ENCODE measurements at regions not wholly inside any gene's neighbourhood (a gene's known extent, or its start where the extent isn't known, plus 50 kb on each side); places are given as distances from the start of the nearest gene placed in this dataset.

DNA sequence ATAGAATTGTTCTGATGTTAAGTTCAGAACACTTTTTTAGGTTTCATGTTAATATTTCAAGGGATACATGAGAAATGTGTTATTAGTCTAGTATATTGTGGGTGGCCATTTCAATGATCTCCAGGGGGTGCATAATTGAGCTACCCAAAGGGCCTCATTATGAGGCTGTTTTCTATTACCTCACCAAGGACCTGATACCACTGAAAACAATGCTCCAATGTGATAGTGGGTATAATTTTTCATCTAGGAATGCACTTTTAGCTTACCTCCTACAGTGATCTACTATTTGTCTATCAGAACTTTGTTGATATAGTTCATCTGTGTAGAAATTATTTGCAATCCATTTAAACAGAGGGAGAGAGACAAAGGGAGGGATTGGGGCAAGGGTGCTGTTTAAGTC is 106.8 kb upstream of the HS3ST5 start:
- Mint-ChIP-seq H3K4me1 (no peaks in the 10 kb centered on the region), H3K36me3 (ENCODE audit: low read depth) (no peaks in the 10 kb centered on the region), H3K27ac (no peak overlapping the region), H3K4me3 (no peak overlapping the region), H3K27me3 (no peaks in the 10 kb centered on the region), H3K9me3 (no peaks in the 10 kb centered on the region)
- intact Hi-C loops (cut with micrococcal nuclease): no loop called here
- ATAC-seq (ENCODE audit: low read depth): no peak
- DNase-seq: no peak
- CTCF ChIA-PET: no interaction called here
- POLR2A ChIA-PET: no interaction called here
- TF ChIP-seq, protein P1, sequence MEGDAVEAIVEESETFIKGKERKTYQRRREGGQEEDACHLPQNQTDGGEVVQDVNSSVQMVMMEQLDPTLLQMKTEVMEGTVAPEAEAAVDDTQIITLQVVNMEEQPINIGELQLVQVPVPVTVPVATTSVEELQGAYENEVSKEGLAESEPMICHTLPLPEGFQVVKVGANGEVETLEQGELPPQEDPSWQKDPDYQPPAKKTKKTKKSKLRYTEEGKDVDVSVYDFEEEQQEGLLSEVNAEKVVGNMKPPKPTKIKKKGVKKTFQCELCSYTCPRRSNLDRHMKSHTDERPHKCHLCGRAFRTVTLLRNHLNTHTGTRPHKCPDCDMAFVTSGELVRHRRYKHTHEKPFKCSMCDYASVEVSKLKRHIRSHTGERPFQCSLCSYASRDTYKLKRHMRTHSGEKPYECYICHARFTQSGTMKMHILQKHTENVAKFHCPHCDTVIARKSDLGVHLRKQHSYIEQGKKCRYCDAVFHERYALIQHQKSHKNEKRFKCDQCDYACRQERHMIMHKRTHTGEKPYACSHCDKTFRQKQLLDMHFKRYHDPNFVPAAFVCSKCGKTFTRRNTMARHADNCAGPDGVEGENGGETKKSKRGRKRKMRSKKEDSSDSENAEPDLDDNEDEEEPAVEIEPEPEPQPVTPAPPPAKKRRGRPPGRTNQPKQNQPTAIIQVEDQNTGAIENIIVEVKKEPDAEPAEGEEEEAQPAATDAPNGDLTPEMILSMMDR (IDR thresholded peaks at IDR 0.05): no peak

GRCh38 chr6:114446342-114446741 is 103.5 kb upstream of the HS3ST5 start:
- no peaks in the 10 kb centered on the region for H3K27me3 Mint-ChIP-seq
- CTCF ChIA-PET: no interaction called here
- DNase-seq (no peak), ATAC-seq (ENCODE audit: low read depth) (no peak)
- H3K4me3 Mint-ChIP-seq: no peak overlapping the region
- H3K4me1 Mint-ChIP-seq: no peaks in the 10 kb centered on the region
- H3K27ac Mint-ChIP-seq: no peak overlapping the region
- no peaks in the 10 kb centered on the region for H3K36me3 Mint-ChIP-seq (ENCODE audit: low read depth)
- intact Hi-C loops (cut with micrococcal nuclease): no loop called here
- H3K9me3 Mint-ChIP-seq: no peaks in the 10 kb centered on the region
- TF ChIP-seq, protein P1 (IDR thresholded peaks at IDR 0.05): no peak
- POLR2A ChIA-PET: no interaction called here

GRCh38 chr6:114445846-114446245 is 103.0 kb upstream of the HS3ST5 start:
- TF ChIP-seq, protein P1 (IDR thresholded peaks at IDR 0.05): no peak
- intact Hi-C loops (cut with micrococcal nuclease): no loop called here
- DNase-seq: no peak
- Mint-ChIP-seq H3K9me3 (no peaks in the 10 kb centered on the region), H3K36me3 (ENCODE audit: low read depth) (no peaks in the 10 kb centered on the region), H3K4me3 (no peak overlapping the region), H3K27me3 (no peaks in the 10 kb centered on the region), H3K4me1 (no peaks in the 10 kb centered on the region), H3K27ac (no peak overlapping the region)
- ATAC-seq (ENCODE audit: low read depth): no peak
- POLR2A ChIA-PET: no interaction called here
- CTCF ChIA-PET: no interaction called here

DNA sequence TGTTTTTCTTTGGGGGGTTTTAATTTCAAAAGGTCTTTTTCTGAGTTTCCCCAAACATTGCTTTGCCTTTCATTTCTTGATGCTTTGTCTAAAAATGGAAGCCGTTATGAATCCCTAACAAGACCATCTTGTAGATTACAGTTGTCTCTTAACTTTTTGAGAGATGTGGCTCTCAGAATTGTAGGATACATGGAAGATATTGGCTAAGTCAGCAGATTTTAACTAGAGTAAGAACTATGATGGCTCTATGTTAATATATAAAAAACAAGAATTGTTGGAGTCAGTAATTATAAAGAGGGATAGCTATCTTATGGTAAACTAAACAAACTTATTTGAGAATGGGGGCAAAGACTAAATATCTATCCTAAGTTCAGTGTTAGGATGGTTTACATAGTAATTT is 96.6 kb upstream of the HS3ST5 start:
- DNase-seq: no peak
- TF ChIP-seq, protein P1 (IDR thresholded peaks at IDR 0.05): no peak
- Mint-ChIP-seq H3K4me1 (no peaks in the 10 kb centered on the region), H3K4me3 (no peak overlapping the region), H3K27ac (no peak overlapping the region), H3K36me3 (ENCODE audit: low read depth) (no peaks in the 10 kb centered on the region), H3K27me3 (no peaks in the 10 kb centered on the region), H3K9me3 (no peaks in the 10 kb centered on the region)
- intact Hi-C loops (cut with micrococcal nuclease): no loop called here
- ATAC-seq (ENCODE audit: low read depth): no peak
- ChIA-PET CTCF (no interaction called here), POLR2A (no interaction called here)

DNA sequence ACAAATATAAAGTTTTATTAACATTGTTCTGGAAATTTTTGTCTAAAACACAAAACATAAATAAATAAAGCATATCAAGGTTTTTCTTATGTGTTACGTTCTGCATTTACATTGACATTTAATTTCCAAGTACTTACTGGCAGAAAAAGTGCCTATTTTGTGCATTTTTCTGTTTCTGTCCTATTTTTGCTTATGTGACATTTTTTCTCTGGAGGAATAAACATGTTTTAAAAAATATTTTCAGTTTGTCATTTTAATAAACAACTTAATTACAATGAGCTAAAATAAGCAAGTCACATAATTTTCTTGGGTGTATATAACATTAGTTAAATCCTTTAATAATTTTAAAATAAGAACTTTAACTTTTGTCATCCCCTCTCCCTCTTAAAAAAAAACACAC is 94.4 kb upstream of the HS3ST5 start:
- ATAC-seq (ENCODE audit: low read depth) (no peak), DNase-seq (no peak)
- intact Hi-C loops (cut with micrococcal nuclease): no loop called here
- Mint-ChIP-seq H3K27me3 (no peaks in the 10 kb centered on the region), H3K4me3 (no peak overlapping the region), H3K4me1 (no peaks in the 10 kb centered on the region), H3K27ac (no peak overlapping the region), H3K9me3 (no peaks in the 10 kb centered on the region), H3K36me3 (ENCODE audit: low read depth) (no peaks in the 10 kb centered on the region)
- ChIA-PET CTCF (no interaction called here), POLR2A (no interaction called here)
- TF ChIP-seq, protein P1 (IDR thresholded peaks at IDR 0.05): no peak
